ENCODE measurements at regions not wholly inside any gene's neighbourhood (a gene's known extent, or its start where the extent isn't known, plus 50 kb on each side); places are given as distances from the start of the nearest gene placed in this dataset.

DNA sequence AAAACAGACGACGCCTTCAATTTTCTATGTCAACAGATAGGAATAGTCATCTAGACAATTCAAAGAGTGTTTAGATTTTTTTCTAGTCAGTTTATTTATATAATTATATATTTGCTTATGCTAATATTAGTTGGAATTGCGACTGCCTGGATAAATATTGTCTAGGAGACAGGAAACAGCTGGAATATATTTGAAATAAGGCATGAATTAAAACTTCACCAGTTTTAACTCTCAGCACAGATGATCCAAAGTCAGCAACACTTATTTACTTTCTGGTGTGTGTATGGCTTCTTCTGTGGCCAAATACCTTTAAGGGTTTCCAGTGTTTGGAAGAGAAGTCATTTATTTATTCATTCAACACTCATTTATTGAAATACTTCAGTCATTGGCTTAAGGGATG is 1215.4 kb upstream of the USP15 start:
- in situ Hi-C loops (cut with MboI) = no loop called here
- Histone ChIP-seq H3K9me3 (replicated peaks; ENCODE audit: control insufficient read depth, insufficient read depth, low read depth, low read length) (no peaks in the 10 kb centered on the region), H3K9ac (ENCODE audit: insufficient read depth in 1 of 2, low read depth in 2 of 2, low read length in 2 of 2) (no peak overlapping the region), H3K9me1 (ENCODE audit: control insufficient read depth, insufficient read depth, low read length) (no peaks in the 10 kb centered on the region), H3K27ac (ENCODE audit: extremely low read depth, low read depth, low read length) (no peak overlapping the region), H3K36me3 (ENCODE audit: control insufficient read depth, insufficient read depth, low read length) (no peaks in the 10 kb centered on the region), H3K79me2 (ENCODE audit: control insufficient read depth, insufficient read depth, low read length) (no peaks in the 10 kb centered on the region), H2AFZ (ENCODE audit: low read depth, low read length) (no peak overlapping the region), H3K4me3 (no peak overlapping the region), H3K27me3 (ENCODE audit: control insufficient read depth in 2 of 2, insufficient read depth in 2 of 2, low read length in 2 of 2) (no peaks in the 10 kb centered on the region), H4K20me1 (replicated peaks; ENCODE audit: control insufficient read depth, insufficient read depth, low read length) (no peaks in the 10 kb centered on the region), H3K4me2 (ENCODE audit: insufficient read depth, low read length) (no peak overlapping the region), H3K4me1 (replicated peaks in 1 of 2; ENCODE audit: control insufficient read depth in 2 of 2, insufficient read depth in 2 of 2, low read length in 2 of 2) (no peaks in the 10 kb centered on the region)
- POLR2A ChIA-PET = no interaction called here
- FAIRE-seq (no peak), DNase-seq (ENCODE audit: extremely low read depth in 1 of 4, low spot score in 3 of 4) (no peak), ATAC-seq (no peak)
- intact Hi-C loops (cut with micrococcal nuclease) = no loop called here
- 0% methylated on average over 3 of the region's 3 CpGs for WGBS (ENCODE audit: insufficient coverage, low coverage, missing lambda C conversion rate)
- no TSS peak for BruUV-seq (replicated peaks)
- CTCF ChIA-PET (ENCODE audit: low intra/inter-chr PET ratio) = no interaction called here
- TF ChIP-seq, protein P1, sequence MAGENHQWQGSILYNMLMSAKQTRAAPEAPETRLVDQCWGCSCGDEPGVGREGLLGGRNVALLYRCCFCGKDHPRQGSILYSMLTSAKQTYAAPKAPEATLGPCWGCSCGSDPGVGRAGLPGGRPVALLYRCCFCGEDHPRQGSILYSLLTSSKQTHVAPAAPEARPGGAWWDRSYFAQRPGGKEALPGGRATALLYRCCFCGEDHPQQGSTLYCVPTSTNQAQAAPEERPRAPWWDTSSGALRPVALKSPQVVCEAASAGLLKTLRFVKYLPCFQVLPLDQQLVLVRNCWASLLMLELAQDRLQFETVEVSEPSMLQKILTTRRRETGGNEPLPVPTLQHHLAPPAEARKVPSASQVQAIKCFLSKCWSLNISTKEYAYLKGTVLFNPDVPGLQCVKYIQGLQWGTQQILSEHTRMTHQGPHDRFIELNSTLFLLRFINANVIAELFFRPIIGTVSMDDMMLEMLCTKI (IDR thresholded peaks at IDR 0.05; ENCODE audit: partially characterized antibody) = no peak
- TF ChIP-seq, protein P2, sequence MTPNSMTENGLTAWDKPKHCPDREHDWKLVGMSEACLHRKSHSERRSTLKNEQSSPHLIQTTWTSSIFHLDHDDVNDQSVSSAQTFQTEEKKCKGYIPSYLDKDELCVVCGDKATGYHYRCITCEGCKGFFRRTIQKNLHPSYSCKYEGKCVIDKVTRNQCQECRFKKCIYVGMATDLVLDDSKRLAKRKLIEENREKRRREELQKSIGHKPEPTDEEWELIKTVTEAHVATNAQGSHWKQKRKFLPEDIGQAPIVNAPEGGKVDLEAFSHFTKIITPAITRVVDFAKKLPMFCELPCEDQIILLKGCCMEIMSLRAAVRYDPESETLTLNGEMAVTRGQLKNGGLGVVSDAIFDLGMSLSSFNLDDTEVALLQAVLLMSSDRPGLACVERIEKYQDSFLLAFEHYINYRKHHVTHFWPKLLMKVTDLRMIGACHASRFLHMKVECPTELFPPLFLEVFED (CRISPR knock-in tag; conservative IDR thresholded peaks at IDR 0.05) = no peak
- TF ChIP-seq, protein P3, sequence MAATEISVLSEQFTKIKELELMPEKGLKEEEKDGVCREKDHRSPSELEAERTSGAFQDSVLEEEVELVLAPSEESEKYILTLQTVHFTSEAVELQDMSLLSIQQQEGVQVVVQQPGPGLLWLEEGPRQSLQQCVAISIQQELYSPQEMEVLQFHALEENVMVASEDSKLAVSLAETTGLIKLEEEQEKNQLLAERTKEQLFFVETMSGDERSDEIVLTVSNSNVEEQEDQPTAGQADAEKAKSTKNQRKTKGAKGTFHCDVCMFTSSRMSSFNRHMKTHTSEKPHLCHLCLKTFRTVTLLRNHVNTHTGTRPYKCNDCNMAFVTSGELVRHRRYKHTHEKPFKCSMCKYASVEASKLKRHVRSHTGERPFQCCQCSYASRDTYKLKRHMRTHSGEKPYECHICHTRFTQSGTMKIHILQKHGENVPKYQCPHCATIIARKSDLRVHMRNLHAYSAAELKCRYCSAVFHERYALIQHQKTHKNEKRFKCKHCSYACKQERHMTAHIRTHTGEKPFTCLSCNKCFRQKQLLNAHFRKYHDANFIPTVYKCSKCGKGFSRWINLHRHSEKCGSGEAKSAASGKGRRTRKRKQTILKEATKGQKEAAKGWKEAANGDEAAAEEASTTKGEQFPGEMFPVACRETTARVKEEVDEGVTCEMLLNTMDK (IDR thresholded peaks at IDR 0.05; ENCODE audit: borderline replicate concordance, insufficient read depth, low read depth, low read length, poor library complexity, severe bottlenecking) = no peak
- TF ChIP-seq NFE2 (IDR thresholded peaks at IDR 0.05; ENCODE audit: low read depth) (no peak), RFX5 (IDR thresholded peaks at IDR 0.05; ENCODE audit: low read depth, low read length) (no peak), RBM17 (IDR thresholded peaks at IDR 0.05; ENCODE audit: borderline replicate concordance, low read depth, low read length) (no peak), ZNF3 (CRISPR knock-in tag; IDR thresholded peaks at IDR 0.05) (no peak), CREM (IDR thresholded peaks at IDR 0.05; ENCODE audit: low read depth) (no peak)
- TF ChIP-seq, protein P4, sequence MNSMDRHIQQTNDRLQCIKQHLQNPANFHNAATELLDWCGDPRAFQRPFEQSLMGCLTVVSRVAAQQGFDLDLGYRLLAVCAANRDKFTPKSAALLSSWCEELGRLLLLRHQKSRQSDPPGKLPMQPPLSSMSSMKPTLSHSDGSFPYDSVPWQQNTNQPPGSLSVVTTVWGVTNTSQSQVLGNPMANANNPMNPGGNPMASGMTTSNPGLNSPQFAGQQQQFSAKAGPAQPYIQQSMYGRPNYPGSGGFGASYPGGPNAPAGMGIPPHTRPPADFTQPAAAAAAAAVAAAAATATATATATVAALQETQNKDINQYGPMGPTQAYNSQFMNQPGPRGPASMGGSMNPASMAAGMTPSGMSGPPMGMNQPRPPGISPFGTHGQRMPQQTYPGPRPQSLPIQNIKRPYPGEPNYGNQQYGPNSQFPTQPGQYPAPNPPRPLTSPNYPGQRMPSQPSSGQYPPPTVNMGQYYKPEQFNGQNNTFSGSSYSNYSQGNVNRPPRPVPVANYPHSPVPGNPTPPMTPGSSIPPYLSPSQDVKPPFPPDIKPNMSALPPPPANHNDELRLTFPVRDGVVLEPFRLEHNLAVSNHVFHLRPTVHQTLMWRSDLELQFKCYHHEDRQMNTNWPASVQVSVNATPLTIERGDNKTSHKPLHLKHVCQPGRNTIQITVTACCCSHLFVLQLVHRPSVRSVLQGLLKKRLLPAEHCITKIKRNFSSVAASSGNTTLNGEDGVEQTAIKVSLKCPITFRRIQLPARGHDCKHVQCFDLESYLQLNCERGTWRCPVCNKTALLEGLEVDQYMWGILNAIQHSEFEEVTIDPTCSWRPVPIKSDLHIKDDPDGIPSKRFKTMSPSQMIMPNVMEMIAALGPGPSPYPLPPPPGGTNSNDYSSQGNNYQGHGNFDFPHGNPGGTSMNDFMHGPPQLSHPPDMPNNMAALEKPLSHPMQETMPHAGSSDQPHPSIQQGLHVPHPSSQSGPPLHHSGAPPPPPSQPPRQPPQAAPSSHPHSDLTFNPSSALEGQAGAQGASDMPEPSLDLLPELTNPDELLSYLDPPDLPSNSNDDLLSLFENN (IDR thresholded peaks at IDR 0.05; ENCODE audit: low read depth in 2 of 2, low read length in 2 of 2) = no peak
- TF ChIP-seq, protein P5, sequence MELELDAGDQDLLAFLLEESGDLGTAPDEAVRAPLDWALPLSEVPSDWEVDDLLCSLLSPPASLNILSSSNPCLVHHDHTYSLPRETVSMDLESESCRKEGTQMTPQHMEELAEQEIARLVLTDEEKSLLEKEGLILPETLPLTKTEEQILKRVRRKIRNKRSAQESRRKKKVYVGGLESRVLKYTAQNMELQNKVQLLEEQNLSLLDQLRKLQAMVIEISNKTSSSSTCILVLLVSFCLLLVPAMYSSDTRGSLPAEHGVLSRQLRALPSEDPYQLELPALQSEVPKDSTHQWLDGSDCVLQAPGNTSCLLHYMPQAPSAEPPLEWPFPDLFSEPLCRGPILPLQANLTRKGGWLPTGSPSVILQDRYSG (tag; conservative IDR thresholded peaks at IDR 0.05; ENCODE audit: low read depth) = no peak
- TF ChIP-seq, protein P6, sequence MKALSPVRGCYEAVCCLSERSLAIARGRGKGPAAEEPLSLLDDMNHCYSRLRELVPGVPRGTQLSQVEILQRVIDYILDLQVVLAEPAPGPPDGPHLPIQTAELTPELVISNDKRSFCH (CRISPR knock-in tag; IDR thresholded peaks at IDR 0.05) = no peak
- TF ChIP-seq, protein P6 (tag; IDR thresholded peaks at IDR 0.05) = no peak

Measured in K562 (cell line).